ENCODE measurements at regions not wholly inside any gene's neighbourhood (a gene's known extent, or its start where the extent isn't known, plus 50 kb on each side); places are given as distances from the start of the nearest gene placed in this dataset.

DNA sequence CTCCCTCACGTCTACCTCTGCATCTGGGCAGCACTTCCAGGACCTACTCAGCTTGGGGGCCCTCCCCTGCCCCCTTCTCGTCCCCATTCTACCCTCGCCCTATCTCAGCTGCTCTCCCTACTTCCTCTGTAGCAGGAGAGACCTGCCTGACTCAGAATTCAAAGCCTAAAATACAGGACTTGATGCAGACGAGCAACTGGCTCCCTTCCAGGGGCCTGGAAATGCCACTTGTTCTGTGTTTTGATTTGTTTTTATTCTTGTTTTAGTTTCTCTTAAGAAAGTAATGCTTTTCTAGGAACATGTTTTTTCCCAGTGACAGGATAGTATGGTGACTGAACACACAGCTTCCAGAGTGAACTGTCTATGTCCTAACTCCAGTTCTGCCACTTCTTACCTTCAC lies 320.4 kb upstream of the CDH4 start:
- Histone ChIP-seq H3K9me2 (replicated peaks; ENCODE audit: low read length) (no peaks in the 10 kb centered on the region), H3K27ac (ENCODE audit: low read length) (no peak overlapping the region)
- POLR2A ChIA-PET (ENCODE audit: unreplicated experiment) = no interaction called here

GRCh38 chr20:60934724-60935123 lies 317.3 kb upstream of the CDH4 start:
- no TSS peak for BruUV-seq (replicated peaks)
- ChIA-PET CTCF (no interaction called here), POLR2A (ENCODE audit: unreplicated experiment) (no interaction called here)
- DNase-seq = no peak
- Histone ChIP-seq H3K9me2 (replicated peaks; ENCODE audit: low read length) (no peaks in the 10 kb centered on the region), H3K4me1 (ENCODE audit: insufficient read depth, low read length) (no peaks in the 10 kb centered on the region), H3K9me3 (ENCODE audit: low read length) (peaks cover 6% of the 10 kb centered on the region; the same call in 1 of the 2 replicates), H3K27ac (ENCODE audit: low read length) (no peak overlapping the region), H3K36me3 (ENCODE audit: low read depth, low read length) (no peaks in the 10 kb centered on the region), H3K79me2 (ENCODE audit: low read length) (no peaks in the 10 kb centered on the region), H4K20me1 (ENCODE audit: low read length) (no peaks in the 10 kb centered on the region), H3K4me2 (ENCODE audit: low read length) (no peak overlapping the region), H3K27me3 (ENCODE audit: low read length) (no peaks in the 10 kb centered on the region), H3K9ac (ENCODE audit: low read length) (no peak overlapping the region), H3K4me3 (ENCODE audit: low read length) (no peak overlapping the region), H2AFZ (ENCODE audit: low read length) (no peak overlapping the region), H3F3A (ENCODE audit: low read length, unreplicated experiment) (no peaks in the 10 kb centered on the region)
- TF ChIP-seq, protein P1, sequence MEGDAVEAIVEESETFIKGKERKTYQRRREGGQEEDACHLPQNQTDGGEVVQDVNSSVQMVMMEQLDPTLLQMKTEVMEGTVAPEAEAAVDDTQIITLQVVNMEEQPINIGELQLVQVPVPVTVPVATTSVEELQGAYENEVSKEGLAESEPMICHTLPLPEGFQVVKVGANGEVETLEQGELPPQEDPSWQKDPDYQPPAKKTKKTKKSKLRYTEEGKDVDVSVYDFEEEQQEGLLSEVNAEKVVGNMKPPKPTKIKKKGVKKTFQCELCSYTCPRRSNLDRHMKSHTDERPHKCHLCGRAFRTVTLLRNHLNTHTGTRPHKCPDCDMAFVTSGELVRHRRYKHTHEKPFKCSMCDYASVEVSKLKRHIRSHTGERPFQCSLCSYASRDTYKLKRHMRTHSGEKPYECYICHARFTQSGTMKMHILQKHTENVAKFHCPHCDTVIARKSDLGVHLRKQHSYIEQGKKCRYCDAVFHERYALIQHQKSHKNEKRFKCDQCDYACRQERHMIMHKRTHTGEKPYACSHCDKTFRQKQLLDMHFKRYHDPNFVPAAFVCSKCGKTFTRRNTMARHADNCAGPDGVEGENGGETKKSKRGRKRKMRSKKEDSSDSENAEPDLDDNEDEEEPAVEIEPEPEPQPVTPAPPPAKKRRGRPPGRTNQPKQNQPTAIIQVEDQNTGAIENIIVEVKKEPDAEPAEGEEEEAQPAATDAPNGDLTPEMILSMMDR (conservative IDR thresholded peaks at IDR 0.05; ENCODE audit: low read depth, low read length) = no peak
- TF ChIP-seq EZH2phosphoT487 (IDR thresholded peaks at IDR 0.05; ENCODE audit: borderline replicate concordance, low read length) (no peak), EZH2 (IDR thresholded peaks at IDR 0.05; ENCODE audit: low read length, unreplicated experiment) (no peak)
- intact Hi-C loops (cut with micrococcal nuclease) = no loop called here
- ATAC-seq = no peak

More for the DNA sequence above, 320.4 kb upstream of the CDH4 start:
- Histone ChIP-seq H3K4me2 (ENCODE audit: low read length) (no peak overlapping the region), H2AFZ (ENCODE audit: low read length) (no peak overlapping the region), H3K9ac (ENCODE audit: low read length) (no peak overlapping the region), H3F3A (ENCODE audit: low read length, unreplicated experiment) (no peaks in the 10 kb centered on the region), H3K79me2 (ENCODE audit: low read length) (no peaks in the 10 kb centered on the region), H3K4me1 (ENCODE audit: insufficient read depth, low read length) (no peaks in the 10 kb centered on the region), H3K27me3 (ENCODE audit: low read length) (no peaks in the 10 kb centered on the region), H3K9me3 (ENCODE audit: low read length) (peaks cover 11% of the 10 kb centered on the region; the same call in 1 of the 2 replicates), H3K36me3 (ENCODE audit: low read depth, low read length) (no peaks in the 10 kb centered on the region), H3K4me3 (ENCODE audit: low read length) (no peak overlapping the region), H4K20me1 (ENCODE audit: low read length) (no peaks in the 10 kb centered on the region)
- no TSS peak for BruUV-seq (replicated peaks)
- CTCF ChIA-PET = no interaction called here
- intact Hi-C loops (cut with micrococcal nuclease) = no loop called here
- ATAC-seq (no peak), DNase-seq (no peak)
- TF ChIP-seq EZH2phosphoT487 (IDR thresholded peaks at IDR 0.05; ENCODE audit: borderline replicate concordance, low read length) (no peak), EZH2 (IDR thresholded peaks at IDR 0.05; ENCODE audit: low read length, unreplicated experiment) (no peak)

DNA sequence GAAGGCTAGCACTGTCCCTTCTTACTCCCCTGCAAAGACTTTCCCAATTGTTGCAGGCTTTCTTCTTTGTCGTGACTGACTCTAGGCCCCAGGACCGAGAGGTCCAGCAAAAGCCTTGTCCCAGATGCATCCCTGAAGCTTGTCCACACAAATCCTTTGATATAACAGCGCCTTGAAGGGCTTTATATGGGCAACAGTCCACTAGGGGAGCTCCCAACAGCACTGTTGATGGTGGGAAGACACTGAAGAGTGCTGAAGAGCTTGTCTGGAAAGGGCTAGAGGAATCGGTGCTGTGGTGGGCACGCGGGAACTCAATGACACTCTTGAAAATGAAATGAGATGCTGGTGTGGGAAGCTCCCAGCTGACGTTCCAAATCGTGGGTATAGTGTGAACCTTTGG lies 316.1 kb upstream of the CDH4 start:
- Histone ChIP-seq H3K4me3 (ENCODE audit: low read length) (no peak overlapping the region), H2AFZ (ENCODE audit: low read length) (no peak overlapping the region), H3F3A (ENCODE audit: low read length, unreplicated experiment) (no peaks in the 10 kb centered on the region), H3K9me3 (ENCODE audit: low read length) (peaks cover 6% of the 10 kb centered on the region; the same call in 1 of the 2 replicates), H3K9me2 (replicated peaks; ENCODE audit: low read length) (no peaks in the 10 kb centered on the region), H3K9ac (ENCODE audit: low read length) (no peak overlapping the region), H3K4me2 (ENCODE audit: low read length) (no peak overlapping the region), H3K27me3 (ENCODE audit: low read length) (no peaks in the 10 kb centered on the region), H3K36me3 (ENCODE audit: low read depth, low read length) (no peaks in the 10 kb centered on the region), H4K20me1 (ENCODE audit: low read length) (no peaks in the 10 kb centered on the region), H3K27ac (ENCODE audit: low read length) (no peak overlapping the region), H3K79me2 (ENCODE audit: low read length) (no peaks in the 10 kb centered on the region), H3K4me1 (ENCODE audit: insufficient read depth, low read length) (no peaks in the 10 kb centered on the region)
- TF ChIP-seq, protein P1 (conservative IDR thresholded peaks at IDR 0.05; ENCODE audit: low read depth, low read length) = no peak
- TF ChIP-seq EZH2phosphoT487 (IDR thresholded peaks at IDR 0.05; ENCODE audit: borderline replicate concordance, low read length) (no peak), EZH2 (IDR thresholded peaks at IDR 0.05; ENCODE audit: low read length, unreplicated experiment) (no peak)
- CTCF ChIA-PET = no interaction called here
- no peak for ATAC-seq
- no peak for DNase-seq
- intact Hi-C loops (cut with micrococcal nuclease) = no loop called here
- BruUV-seq (replicated peaks) = no TSS peak
- POLR2A ChIA-PET (ENCODE audit: unreplicated experiment) = no interaction called here
